HG02938 (cell line): ENCODE measurements at regions not wholly inside any gene's neighbourhood (a gene's known extent, or its start where the extent isn't known, plus 50 kb on each side); places are given as distances from the start of the nearest gene placed in this dataset.

Experiments used
- ATAC-seq: cut with Tn5 transposase; IDR thresholded peaks from one replicate; pipeline ENCODE4 v1.9.1; 2021; ENCODE audit warnings: mild to moderate bottlenecking, moderate library complexity; ENCODE audit not compliant: unreplicated experiment

DNA sequence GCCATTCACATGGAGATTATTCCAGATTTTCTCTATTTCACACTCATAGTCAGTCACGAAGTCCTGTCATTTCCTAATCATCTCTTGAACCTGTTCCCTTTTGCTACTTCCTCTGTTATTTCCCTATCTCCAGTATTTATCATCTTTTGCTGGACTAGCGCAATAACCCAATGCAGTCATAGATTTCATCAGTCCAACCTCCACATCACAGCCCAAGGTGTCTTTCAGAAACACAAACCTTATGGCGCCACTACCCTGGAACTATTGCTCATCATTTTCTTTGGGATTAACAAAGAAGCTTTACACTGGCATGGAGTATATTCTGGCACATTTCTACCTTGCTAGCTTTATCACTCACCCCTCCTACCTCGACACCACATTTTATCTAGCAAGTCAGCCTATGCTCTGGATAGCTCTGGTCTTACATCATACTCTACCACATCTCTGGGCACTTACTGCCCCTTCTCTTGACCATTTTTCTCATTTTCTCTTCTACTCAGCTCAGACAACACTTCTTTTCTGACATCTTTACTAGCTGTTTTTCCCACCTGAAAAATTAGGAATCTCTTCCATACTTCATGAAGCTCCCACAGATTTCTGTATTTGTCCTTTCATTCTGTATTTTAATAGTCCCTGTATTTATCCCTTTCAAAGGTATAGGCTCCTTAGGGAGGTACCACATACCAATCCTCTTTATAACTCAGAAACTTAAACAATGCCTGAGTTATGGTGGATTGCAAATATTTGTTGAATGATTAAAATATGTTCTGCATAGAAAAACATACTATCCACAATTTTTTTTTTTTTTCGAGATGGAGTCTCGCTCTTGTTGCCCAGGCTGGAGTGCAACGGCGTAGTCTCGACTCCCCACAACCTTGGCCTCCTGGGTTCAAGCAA lies 534.7 kb downstream of the KLF12 start:
- no peak for ATAC-seq

DNA sequence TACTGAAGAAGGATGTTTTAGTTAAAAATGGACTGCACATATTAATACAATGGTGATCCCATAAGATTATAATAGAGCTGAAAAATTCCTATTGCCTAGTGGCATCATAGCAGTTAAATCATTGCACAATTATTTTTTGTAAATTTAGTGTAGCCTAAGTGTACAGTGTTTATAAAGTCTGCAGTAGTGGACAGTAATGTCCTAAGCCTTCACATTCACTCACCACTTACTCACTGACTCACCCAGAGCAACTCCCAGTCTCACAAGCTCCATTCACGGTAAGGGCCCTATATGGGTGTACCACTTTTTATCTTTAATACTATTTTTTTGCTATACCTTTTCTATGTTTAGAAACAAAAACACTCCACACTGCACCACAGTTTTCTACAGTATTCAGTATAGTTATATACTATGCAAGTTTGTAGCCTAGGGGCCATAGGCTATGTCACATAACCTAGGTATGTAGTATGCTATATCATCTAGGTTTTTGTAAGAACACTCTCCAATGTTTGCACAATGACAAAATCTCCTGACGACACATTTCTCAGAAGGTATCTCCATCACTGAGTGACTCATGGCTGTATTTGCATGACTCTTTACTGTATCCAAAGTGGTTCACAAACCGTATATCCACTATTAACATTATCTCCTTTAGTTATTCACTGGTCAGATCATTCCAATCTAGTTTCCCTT lies 536.0 kb downstream of the KLF12 start:
- no peak for ATAC-seq

DNA sequence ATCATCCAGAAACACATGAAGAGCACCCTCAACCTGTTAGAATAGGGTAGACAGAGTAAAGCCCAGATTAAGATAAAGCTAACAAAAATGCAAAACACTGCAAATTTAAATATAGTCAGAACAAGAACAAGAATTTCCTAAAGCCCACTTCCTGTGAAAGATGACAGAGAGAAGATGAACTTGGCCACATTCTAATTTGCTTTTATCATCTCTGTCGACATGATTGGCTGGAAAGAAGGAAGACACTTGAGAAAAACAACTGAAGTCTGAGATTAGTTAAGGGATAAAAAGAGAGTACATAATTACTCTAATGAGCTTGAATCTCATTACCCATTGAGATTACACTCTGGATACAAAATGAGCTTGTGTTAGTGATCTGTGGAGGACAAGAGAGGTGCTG lies 537.6 kb downstream of the KLF5 start:
- ATAC-seq, result no peak

DNA sequence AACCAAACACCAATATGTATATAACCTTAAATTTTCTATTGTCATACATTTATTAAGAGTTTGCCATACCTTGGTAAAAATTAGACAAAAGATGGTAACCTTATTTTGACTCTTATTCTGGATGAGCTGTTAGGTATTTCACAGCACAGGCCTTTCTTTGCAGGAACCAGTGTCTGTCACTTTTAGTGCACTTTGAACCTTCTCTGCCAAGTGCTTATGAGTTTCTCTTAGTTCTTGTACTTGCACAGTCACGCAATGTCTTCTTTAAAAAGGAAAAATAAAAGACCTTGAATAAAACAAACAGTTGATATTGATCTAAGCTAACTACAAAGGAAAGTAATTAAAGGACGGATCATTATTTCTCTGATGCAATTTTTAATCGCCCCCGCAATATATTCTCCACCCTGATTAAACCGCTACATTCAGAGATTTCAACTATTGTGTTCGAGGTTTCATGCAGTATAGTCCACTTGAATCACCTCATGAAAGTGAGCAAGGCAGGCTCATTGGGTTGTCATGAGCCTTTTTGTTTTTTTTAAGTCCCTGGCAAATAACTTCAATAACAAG lies 534.5 kb downstream of the KLF5 start:
- ATAC-seq, result no peak

DNA sequence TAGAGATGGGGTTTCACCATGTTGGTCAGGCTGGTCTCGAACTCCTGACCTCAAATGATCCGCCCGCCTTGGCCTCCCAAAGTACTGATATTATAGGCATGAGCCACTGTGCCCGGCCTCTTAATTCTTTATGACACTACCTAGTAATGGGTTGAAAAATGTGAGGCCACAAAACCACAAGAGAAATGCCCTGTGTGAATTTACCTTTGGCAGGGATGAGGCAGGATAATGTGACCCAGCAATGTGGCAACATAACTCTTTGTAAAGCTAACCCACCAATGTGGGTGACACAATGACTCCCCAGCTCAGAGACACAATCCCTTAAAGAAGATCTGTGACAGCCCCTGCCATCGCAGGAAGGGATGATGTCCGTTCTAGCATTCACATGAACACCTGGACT lies 533.1 kb downstream of the KLF5 start:
- no peak for ATAC-seq

DNA sequence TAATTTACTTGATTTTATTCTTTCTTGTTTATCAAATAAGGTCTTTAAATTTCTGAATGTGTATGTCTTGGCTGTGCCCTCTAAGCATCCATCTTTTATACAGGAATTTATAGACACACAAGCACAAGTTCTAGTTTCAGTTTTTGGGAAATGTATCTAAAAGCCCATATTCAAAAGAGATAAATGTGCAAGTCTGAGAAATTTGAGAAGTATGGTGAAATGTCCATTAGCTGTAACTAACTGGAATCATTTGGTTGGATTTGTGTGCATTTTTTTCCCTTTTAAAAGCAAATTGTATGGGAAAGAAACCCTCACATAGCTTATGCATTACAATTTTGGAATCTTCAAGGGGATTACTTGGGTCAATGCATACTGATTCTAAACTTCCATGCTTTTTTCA lies 532.0 kb downstream of the KLF5 start:
- ATAC-seq, result no peak

DNA sequence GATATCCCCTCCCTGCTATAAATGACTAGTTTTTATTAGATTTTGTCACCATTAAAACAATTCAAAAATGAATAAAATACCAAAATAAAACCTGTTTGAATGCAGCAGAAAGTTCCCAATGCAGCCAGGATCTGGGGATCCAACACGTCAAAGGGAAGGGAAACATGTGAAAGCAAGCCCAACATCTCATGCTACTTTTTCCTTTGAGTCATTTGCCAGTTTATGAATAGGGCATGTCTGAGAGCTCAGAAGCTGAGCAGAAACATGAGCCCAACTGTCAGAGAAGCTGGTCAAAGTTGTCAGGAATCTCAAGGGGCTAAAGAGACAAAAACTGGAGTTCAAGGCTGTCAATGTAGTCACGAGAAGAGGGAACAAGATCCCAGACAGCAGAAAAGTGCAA lies 526.4 kb downstream of the KLF5 start:
- ATAC-seq, result no peak

DNA sequence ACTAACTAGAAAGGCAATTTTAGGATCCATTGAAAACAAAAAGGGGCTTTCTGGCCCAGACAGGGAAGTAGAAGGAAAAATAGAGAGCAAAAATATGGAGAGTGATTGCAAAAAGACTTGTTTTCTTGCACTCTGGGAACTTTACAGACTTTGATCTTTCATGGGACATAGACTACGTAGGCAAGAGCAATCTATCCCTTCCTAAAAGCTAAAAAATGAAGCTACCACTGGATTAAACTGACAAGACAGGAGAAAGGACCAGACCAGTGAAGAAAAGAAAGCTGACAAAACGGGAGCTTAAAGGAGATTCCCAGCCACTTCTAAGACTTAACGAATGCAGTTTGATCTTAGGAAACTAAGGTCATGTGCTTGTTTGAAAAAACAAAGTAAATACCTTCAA lies 524.5 kb downstream of the KLF5 start:
- no peak for ATAC-seq

DNA sequence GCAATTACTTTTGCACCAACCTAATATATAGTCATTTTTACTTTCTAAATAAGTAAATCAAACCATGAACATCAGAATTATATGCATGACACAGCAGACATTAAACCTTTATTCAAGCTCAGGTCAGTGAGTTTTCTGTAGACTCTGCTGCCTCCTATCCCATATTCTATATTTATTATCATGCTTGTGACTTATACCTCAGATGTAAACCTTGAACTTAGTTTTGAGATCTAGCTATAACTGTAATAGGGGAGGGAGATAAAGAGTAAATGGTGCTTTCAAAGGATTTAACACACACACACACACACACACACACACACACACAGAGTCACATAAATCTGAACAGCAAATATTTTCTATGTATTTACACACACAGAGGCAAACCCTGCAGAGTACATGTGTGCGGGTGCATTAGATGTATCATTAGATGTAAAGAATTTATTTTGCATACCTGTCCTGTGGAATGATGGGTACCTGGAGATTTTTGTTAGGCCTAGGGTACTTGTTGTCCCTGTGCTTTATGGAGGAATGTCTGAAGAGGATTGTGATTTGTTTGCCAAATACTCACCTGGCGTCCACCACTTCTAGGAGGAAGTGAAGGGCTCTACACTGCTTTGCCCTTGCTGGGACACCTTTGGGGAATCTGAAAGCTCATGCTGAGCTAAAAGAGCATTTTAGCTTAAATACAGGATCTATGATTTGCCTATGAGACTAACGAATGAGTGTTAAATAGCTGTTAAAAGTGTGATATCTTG lies 521.9 kb downstream of the KLF5 start:
- no peak for ATAC-seq

DNA sequence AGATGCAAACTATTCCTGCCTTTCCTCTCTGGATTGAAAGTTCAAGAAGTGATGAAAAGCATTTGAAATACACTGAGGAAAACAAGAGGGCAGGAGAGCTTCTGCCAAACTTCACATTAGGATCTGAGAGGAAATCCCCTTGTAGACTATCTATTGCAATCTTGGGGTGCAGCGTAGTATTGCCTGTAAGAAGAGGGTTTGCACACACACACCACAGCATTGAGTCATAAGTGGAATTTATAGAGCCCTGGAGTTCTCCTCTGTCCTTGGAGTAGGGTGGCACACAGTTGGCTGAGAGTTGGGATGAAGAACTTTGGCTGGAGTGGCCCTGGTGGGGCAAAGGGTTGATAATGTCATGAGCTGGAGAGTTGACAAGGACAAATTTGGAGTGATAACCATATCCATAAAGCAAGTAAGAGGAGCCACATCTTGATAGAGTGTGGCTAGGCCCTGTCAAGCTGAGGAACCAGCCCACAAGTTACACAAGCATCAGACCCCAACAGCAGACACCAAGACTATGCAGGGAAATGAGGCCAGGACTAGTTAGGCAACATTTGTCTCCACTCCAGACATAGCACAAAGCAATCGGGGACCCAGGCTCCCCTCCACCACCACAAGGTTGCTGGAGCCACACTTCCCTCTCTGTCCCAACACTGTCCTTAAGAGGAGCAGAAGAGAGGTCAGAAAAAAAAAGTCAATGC lies 520.9 kb downstream of the KLF5 start:
- ATAC-seq, result no peak

DNA sequence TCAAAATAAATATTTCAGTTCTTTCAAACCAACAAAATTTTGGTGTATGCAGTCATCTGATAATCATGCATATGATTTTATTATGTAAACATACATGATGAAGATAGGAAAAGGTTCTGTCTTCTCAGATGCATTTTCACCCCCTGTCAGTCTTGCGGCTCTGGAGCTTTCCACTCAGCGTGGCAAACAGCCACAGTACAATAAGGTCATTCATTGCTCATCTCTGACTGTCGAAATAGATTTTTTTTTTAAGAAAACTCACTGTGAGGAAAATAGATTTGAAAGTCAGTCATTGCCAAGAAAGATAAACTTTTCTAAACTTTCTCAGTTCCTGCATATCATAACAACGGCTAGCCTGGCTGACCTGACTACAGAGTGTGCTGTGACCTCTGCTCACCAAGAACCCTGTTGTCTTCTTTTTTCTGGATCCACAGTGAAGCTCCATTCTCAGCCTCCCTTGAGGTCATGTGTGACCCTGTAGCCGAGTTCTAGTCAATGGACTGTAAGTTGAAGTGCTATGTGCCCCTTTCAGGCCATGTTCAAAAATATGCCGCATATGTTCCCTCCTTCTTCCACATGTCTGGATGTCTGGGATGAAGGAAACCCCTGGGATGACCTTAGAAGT lies 519.6 kb downstream of the KLF5 start:
- ATAC-seq, result no peak

DNA sequence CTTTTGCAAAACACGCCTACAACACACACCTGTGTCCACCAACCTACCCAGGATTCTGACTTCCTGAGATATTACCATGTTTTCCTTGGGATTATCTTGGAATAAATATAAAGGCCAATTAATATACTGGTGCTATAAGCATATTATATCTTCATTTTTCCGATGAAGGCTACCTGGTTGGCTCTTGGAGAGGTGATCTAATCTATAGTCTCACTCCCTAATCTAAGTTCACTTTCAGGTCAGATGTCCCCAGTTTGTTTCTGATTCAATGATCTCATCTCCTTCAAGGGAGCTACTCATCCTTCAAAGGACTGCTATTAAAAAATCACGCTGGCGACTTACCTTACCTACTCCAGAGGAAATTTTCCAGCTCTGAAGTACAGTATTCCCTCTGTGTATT lies 517.5 kb downstream of the KLF5 start:
- no peak for ATAC-seq

DNA sequence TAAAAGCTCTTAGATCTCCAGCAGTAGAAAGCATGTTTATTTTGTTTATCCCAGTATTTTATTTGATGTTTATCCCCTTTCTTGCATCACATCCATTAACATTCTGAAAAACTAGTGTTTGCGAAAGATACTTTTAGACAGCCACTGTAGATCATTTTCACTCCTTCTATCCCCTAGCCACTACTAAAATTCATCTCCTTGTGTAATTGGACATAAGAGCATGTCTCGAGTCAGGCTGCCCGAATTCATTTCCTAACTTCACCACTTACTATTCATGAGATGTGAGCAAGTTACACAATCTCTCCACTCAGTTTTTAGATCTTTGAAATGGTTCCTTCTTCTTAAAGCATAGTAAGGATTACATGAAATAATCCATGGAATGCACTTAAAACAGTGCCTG lies 514.0 kb downstream of the KLF5 start:
- no peak for ATAC-seq

DNA sequence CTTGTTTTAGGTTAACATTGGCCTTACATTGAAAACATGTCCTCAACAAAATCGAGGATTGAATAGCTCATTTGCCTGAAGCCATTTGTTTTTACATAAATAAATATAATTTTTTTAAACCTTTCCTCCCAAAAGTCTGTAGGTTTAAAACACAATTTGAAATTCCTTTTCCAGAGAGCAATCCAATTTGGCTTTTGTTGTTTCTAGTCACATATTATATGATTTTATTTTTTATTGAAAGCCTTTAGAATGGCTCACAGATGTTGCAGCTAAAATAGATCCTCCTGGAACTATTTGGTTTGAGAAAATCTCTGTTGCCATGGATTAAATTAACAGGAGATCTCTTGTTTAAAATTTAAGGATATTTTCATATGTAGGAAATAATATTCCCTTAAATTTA lies 512.6 kb downstream of the KLF5 start:
- ATAC-seq, result no peak

DNA sequence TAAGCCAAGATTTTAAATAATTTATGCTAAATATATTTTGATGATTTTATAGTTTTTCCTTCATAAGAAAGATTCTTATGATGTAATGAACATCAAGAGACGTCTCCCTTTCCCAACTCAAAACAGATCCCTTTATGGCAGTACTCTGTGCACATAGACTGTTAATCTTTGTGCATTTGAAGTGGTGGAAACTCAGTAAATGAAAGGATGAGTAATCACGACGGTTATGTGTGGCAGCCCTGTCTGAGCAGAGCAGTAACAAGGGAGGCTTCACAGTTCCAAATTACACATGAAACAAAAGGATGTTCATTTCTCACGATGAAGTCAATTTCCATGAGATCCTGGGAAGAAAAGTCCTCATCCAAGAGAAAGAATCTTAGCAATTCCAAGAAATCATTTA lies 498.1 kb downstream of the KLF5 start:
- no peak for ATAC-seq

DNA sequence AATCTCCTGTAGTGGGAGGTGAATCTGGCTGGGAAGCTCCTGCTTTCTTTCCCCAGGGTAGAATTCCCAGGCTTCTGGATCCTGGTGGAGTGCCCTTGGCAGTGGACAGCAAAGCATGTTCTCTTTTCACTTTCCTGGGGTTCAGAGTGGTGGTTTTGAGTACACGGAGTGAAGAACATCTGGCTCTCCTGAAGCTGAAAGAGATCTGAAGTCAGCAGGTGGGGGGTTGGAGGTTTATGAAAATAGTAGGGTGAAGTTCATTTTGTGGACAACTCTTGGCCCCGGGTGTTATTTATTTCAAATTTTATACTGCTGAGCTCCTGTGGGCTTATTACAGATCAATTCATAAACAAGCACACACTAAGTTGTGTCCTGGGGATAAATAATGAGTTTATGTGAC lies 497.3 kb downstream of the KLF5 start:
- no peak for ATAC-seq

DNA sequence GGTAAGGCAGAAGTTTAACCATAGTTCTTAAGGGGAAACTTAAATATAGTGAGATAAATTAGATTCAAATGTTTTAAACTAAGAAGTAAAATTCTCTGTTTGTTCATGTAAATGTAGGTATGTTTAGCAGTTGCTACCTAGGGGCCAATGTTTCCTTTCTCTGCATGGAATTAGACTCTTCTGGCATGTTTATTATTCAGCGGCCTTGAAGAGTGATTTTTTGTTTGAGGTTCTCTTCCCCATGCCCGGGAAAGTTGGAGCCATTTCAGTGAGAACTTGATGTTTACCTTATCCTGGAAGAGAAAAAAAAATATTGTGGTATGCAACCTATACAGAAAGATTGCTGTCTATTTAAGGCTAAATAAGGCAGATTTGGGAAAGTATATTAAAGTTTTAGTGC lies 492.9 kb downstream of the KLF5 start:
- no peak for ATAC-seq

DNA sequence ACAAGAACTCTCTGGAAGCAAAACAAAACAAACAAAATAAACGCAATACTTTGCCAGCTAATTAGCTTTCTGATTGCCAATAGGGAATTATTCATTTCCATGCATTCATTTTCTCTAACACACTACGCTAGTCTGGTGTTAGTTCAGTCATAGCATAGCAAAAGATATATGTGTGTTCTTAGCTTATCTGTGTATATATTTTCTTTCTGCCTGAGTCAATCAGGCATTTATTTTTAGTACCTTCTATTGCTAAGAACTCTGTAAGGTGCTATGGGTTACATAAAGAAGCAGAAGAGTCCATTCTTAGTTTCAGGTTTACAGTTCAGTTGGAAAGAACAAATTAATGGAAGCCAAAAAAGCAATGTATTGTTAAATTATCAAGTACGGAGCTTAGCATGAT lies 490.9 kb downstream of the KLF5 start:
- no peak for ATAC-seq

DNA sequence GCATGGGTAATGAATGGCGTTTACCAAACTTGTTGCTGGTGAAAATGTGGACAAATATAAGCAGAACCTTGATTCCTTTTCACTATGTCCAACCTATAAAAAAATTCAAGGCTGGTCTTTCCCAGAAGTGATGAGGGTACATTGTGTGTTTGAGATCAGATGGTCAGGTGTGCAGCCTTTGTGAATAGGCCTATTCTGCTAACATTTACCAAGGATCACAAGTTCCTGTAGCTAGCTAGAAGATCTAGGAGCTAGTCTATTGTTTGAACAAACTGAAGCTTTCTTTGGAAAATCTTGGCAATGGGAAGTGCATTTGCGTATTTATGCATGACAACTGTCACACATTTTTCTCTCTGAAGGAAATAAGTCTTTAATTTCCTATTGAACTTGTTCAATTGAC lies 489.6 kb downstream of the KLF5 start:
- no peak for ATAC-seq

DNA sequence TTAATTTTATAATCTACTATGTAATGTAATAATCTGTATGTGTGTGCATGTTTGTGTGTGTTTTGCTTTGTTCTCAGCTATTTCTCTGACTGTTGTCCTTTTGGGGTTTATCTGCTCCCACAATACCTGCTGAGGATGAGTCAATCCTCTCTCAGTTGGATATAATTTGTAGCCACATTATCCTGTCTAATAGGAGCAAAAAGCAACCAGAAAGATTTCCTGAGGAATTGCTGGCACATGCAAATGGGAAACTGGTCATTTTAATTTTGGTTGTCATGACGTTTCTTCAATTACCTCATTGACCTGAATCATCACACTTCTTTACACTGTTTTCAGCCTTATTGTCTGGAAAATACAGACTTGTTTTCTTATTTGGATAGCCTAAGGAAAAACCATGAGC lies 488.4 kb downstream of the KLF5 start:
- no peak for ATAC-seq
